Stimulated activated naive CD4-positive, alpha-beta T cell (primary cell): ENCODE measurements at regions not wholly inside any gene's neighbourhood (a gene's known extent, or its start where the extent isn't known, plus 50 kb on each side); places are given as distances from the start of the nearest gene placed in this dataset.
A peak's percentile ranks its signal among the peaks of the same experiment; 100 is the strongest.

Experiments
- DNase-seq, 6 experiments: peaks; one replicate each; lab custom pipeline; 2025; lab: John Stamatoyannopoulos, UW

GRCh38 chr11:69970785-69971535 is 107.2 kb upstream of the ANO1 start:
- no peak for DNase-seq

- DNase-seq = no peak
Measured at GRCh38 chr11:69971741-69972140, 106.4 kb upstream of the ANO1 start.

- peak in 4 of 6 experiments; percentile 16 to 69 (median 42) for DNase-seq
Measured at GRCh38 chr11:69972351-69972802, 105.7 kb upstream of the ANO1 start.

DNA sequence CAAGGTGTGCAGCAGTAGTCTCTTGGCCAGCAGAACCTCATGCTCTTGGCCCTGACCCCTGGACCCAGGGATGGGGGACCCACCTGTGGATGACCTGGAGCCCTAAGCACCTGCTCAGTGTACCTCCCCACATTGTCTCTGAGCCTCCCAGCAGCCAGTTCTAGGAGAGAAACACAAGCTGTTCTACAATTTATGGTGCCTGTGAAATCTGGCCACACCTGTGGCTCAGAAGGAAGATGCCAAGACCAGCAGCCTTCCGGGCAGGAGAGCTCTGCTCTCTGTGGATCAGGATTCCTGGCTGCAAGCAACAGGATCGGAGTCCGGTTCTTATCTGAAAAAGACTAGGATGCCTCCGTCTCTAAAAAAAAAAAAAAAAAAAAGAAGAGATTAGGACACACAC is 103.6 kb upstream of the ANO1 start:
- no peak for DNase-seq

DNA sequence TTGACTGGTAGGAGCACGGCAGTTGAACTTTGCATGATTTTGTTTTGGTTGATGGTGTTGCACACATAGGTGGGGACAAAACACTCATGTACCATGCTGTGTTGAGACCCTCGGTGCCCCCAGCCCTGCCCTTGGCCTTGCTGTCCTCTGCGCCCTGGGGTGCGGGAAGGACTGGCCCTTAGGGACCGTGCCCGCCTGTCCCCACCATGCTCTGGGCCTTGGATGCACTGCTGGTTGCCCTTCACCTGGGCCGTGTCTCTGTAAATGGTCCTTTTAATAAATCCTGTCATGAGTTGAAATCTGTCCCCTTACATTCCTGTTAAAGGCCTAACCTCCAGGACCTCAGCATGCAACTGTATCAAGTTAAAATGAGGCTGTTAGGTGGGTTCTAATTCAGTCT is 102.3 kb upstream of the ANO1 start:
- DNase-seq = no peak

DNA sequence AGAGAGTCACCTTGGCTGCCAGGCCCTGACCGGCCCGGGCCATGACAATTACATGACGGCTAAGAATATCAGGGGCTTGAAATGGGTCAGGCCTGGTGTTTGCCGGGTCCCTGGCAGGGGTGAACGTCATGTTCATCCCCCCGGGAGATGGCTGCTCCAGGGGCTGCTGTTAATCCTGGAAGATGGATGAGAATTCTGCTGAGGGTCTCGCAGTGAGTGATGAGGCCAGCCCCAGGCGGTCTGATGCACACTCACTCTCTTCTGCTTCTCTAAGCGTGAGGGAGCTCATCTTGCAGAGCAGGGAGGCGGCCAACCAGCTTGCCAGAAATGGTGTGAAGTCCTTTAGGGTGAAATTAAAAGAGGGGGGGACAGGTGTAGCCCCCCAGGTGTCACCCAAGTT is 101.3 kb upstream of the ANO1 start:
- no peak for DNase-seq

DNA sequence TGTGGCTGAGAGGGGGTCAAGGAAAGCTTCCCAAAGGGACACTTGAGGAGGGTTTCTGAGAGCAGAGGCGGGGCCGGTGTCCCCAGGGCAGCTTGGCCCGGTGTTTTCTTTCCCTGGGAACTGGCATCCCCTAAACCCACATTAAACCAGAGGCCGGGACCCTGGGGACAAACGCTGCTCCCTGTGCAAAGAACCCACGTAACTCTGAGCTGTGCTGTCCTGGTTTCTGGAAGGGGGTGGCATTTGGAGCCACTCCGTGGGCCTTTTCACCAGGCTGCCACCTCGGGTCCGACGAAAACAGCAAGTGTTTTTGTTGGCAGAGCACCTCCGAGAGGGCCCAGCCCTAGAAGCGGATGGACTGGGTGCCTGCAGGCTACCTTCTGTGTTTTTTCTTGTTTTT is 100.2 kb upstream of the ANO1 start:
- DNase-seq = no peak

DNA sequence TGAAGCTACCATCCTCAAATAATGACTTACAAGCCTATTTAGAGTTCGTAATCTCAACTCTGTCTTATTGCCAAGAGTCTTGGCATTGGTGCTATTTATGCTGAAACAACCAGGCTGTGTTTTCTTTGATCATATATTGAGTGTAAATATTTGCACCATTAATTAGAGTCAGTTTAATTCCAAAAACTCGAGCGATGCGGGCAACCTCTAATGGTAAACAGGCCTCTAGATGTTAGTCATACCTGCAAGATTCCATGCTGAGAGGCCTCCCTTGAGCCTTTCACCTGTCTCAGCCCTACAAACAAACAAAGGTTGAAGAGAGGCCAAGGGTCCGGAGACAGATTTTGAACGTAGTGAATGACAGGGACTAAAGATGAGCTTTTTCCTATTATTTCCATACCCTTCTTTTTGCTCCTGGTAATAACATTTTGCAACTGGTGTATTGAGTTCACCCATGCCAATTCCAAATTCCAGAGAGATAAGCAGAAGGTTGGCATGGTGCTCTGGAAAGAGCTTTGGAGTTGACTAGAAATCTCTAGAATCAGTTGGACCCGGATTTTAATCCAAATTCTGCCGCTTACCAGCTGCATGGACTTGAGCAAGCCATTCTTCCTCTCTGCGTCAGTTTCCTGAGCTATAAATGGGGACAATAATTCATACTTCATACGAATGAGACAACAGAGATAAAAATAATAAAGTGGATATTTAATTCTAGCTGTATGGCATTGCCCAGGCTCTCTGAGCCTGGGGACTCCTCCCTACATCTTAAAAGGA is 99.1 kb upstream of the ANO1 start:
- DNase-seq = no peak

GRCh38 chr11:69979632-69980031 is 98.5 kb upstream of the ANO1 start:
- no peak for DNase-seq

DNA sequence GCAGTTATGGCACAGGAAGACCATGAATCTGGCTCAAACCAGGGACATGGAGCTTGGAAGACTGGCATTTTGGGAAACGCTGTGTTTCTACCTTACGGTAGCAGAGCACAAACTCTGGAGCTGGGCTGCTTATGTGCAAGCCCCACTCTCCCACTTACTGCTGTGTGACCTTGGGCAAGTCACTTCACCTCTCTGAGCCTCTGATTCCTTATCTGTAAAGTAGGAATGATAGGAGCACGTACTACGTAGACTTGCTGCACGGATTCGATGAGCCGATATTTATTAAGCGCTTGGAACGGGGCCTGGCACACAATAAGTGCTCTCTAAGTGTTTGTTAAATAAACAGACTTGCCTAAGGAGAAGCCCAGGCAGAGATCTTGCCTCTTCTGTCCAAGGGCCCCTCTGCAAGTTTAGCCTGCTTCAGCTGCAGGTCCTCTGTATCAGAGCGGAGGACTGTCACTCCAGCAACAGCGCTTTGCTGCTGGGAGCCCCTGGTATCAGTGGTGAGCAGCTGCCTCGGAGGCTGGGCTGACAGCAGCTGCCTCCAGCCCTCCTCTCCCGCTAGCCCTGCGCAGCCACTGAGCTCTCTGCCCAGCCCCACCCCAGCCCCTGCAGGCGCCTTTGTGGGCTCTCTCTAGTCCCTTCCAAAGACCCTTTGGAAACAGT is 96.9 kb upstream of the ANO1 start:
- DNase-seq = no peak

DNA sequence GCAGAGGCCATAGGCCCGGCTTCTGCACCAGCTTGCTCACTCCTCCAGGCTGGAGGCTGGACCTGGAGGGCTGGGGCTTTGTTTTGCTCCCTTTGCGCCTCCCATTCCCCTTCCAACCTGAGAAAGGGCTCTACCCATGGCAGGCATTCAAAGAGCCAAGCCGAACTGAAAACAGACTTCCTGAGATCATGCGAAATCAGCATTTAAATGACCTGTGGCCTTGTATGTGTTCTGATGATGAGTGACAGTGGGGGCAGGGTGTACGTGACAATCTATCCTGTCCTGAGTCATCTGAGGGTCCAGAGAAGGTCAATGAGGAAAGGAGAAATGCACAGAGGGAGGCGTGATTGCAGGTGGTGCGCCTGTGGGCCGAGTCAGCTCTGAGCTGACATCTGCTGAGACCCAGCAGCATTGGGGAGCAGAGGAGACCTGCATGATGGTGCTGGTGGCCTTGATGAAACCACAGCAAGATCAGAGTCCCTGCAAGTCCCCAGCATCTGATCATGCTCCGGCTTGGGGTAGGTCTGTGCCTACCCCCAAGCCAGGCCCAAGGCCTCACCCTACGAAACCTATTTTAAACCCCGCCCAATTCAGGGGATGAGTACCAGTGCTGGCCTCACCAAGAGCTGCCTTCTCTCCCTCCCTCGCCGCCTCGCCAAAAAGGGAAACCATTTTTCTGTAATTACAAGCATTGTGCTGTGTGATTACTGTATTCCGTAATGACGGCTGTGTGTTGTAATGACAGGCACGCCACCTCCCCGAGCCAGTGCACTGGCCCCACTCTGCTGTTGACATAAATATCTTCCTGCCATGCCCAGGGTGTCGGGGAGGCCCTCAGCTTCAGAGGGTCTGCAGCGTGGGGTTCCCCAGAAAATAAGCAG is 95.2 kb upstream of the ANO1 start:
- DNase-seq = no peak

DNA sequence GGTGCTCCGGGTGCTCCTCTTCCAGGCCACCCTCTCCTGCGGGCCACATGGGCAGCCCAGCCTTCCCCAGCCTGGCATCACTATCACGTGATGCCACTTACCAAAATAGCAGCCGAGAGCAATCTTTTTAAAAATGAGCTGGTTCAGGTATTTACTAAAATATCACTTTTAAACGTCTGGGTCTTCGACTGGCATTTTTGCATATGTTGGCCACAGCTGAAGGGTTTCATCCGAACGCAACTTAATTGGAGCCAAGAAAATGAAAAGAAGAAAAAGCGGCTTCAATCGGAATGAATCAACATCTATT is 94.6 kb upstream of the ANO1 start:
- DNase-seq = no peak

GRCh38 chr11:69983897-69984438 is 94.1 kb upstream of the ANO1 start:
- no peak for DNase-seq

DNA sequence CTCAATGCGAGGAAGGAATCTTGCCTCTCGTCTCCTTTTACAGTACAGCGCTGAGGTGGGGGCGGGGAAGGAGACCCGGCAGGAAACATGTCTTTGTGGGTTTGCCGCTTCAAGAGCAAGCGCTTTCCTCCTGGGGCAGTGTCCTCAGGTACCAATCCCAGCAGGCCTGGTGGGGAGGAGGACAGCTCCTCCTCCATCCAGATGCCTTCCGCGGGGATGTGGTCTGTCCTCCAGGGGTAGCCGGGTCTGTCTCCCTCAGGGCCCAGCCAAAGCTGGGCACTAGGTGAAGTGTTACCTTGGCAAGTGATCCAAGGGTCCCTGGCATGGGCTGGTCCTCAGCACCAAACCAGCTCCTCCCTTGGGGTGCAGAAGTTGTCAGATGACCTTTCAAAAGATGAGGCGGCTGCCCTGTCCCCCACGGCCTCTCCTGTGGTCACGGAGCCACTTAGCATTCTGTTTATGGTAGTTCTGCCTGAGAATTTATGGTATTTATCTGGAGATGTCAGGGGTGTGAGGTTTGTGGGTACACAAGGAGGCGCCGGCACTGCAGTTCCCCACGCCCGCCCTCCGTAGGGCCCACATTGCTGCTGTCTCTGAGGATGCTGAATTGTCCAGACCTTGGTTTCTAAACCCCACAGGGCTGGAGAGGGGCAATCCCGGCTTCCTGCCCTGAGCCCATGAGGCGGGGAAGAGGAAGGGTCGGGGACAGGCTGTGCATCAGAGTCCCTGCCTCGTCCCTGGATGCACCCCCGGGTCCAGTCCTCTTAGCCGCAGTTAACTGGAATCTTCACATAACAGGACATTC is 93.5 kb upstream of the ANO1 start:
- no peak for DNase-seq

DNA sequence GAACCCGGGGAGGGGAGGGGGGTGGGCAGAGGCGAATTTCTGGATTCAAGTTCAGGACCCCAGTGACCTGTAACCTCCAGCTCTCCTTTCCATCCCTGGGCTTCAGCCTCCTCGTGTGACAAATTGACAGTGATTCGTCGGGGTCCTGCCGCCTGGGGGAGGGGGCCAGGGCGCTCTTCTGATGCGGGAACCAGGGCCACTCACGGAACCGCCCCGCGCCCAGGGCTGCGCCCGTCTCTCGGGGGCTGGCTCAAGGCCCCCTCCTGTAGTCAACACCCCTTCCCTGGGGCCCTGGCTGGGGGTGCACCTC is 92.8 kb upstream of the ANO1 start:
- no peak for DNase-seq

GRCh38 chr11:69985641-69986439 is 92.3 kb upstream of the ANO1 start:
- no peak for DNase-seq

- DNase-seq = no peak
Measured at GRCh38 chr11:69986440-69986787, 91.7 kb upstream of the ANO1 start.

DNA sequence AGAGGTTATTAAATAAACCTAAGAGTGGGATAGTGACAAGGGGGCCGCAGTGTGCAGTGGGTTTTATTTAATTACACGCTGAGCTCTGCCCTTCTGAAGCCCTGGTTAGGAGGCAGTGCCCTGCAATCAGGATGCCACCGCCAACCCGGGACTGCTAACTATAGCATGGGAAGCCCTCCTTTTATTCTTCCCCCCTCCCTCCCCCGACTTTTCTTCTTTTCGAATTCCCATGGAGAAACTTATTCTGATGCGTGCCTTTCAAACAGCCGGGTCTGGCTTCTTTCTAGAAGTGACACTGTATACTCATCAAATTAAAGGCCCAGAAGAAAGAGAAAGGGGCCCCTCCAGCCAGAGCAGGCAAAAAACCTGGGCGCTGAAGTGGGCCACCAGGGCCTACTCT is 91.3 kb upstream of the ANO1 start:
- no peak for DNase-seq

GRCh38 chr11:69992026-69992425 is 86.1 kb upstream of the ANO1 start:
- DNase-seq = no peak

GRCh38 chr11:69992943-69993694 is 85.0 kb upstream of the ANO1 start:
- DNase-seq = no peak
